ENCODE measurements at regions not wholly inside any gene's neighbourhood (a gene's known extent, or its start where the extent isn't known, plus 50 kb on each side); places are given as distances from the start of the nearest gene placed in this dataset.

GRCh38 chr1:198876371-198876871, 237.6 kb downstream of the PTPRC start:
- POLR2A ChIA-PET: no interaction called here
- ATAC-seq: no peak
- H3K27me3 ChIP-seq (ENCODE audit: control insufficient read depth, insufficient read depth, low read length): no peaks in the 10 kb centered on the region
- DNase-seq (ENCODE audit: low read depth, low spot score): no peak
- H3K4me3 ChIP-seq (ENCODE audit: low read depth in 2 of 2, low read length in 2 of 2): no peak overlapping the region
- intact Hi-C loops (cut with micrococcal nuclease; ENCODE audit: unreplicated experiment): no loop called here
- CTCF ChIA-PET: no interaction called here
- in situ Hi-C loops (cut with HindIII; ENCODE audit: low pct_unique_long_range_greater_than_20kb, low sequenced_read_pairs): no loop called here
- H3K36me3 ChIP-seq (ENCODE audit: control insufficient read depth, insufficient read depth, low read length): no peaks in the 10 kb centered on the region; the same call in 1 of the 2 replicates
- no peaks in the 10 kb centered on the region for H3K9me3 ChIP-seq (ENCODE audit: control insufficient read depth, insufficient read depth, low read depth, low read length)
- BruUV-seq (replicated peaks): no TSS peak
- peaks cover 6% of the 10 kb centered on the region; the same call in 1 of the 2 replicates for H3K4me1 ChIP-seq (ENCODE audit: control insufficient read depth, insufficient read depth, low read length)
- no peak for TF ChIP-seq TCF7L2 (IDR thresholded peaks at IDR 0.05; ENCODE audit: low read depth, low read length)
- TF ChIP-seq POLR2AphosphoS5 (IDR thresholded peaks at IDR 0.05; ENCODE audit: low read depth, low read length): no peak
- no peak for TF ChIP-seq CTCF (IDR thresholded peaks at IDR 0.05)
- no peak for TF ChIP-seq REST (IDR thresholded peaks at IDR 0.05; ENCODE audit: insufficient read depth in 1 of 2, low read depth in 2 of 2, low read length in 1 of 2)
- no peak for TF ChIP-seq SIN3A (IDR thresholded peaks at IDR 0.05; ENCODE audit: borderline replicate concordance, insufficient read depth, low read depth, low read length)
- no peak overlapping the region for H3K27ac ChIP-seq (ENCODE audit: low read length)

- BruUV-seq (replicated peaks): no TSS peak
- no peak overlapping the region for H3K27ac ChIP-seq (ENCODE audit: low read length)
- TF ChIP-seq TCF7L2 (IDR thresholded peaks at IDR 0.05; ENCODE audit: low read depth, low read length): no peak
- TF ChIP-seq SIN3A (IDR thresholded peaks at IDR 0.05; ENCODE audit: borderline replicate concordance, insufficient read depth, low read depth, low read length): no peak
- TF ChIP-seq POLR2AphosphoS5 (IDR thresholded peaks at IDR 0.05; ENCODE audit: low read depth, low read length): no peak
- no peak for TF ChIP-seq REST (IDR thresholded peaks at IDR 0.05; ENCODE audit: insufficient read depth in 1 of 2, low read depth in 2 of 2, low read length in 1 of 2)
- no peak for TF ChIP-seq CTCF (IDR thresholded peaks at IDR 0.05)
- CTCF ChIA-PET: no interaction called here
- no peaks in the 10 kb centered on the region; the same call in 1 of the 2 replicates for H3K36me3 ChIP-seq (ENCODE audit: control insufficient read depth, insufficient read depth, low read length)
- no peaks in the 10 kb centered on the region for H3K27me3 ChIP-seq (ENCODE audit: control insufficient read depth, insufficient read depth, low read length)
- in situ Hi-C loops (cut with HindIII; ENCODE audit: low pct_unique_long_range_greater_than_20kb, low sequenced_read_pairs) (no loop called here), intact Hi-C loops (cut with micrococcal nuclease; ENCODE audit: unreplicated experiment) (no loop called here)
- ATAC-seq (no peak), DNase-seq (ENCODE audit: low read depth, low spot score) (no peak)
- peaks cover 7% of the 10 kb centered on the region; the same call in 1 of the 2 replicates for H3K4me1 ChIP-seq (ENCODE audit: control insufficient read depth, insufficient read depth, low read length)
- H3K4me3 ChIP-seq (ENCODE audit: low read depth in 2 of 2, low read length in 2 of 2): no peak overlapping the region
- POLR2A ChIA-PET: interaction anchor here (0.6 kb wide), 1 partner anchor 1290 kb away, joined by 3 read pairs; no protein-coding TSS in a partner anchor
- no peaks in the 10 kb centered on the region for H3K9me3 ChIP-seq (ENCODE audit: control insufficient read depth, insufficient read depth, low read depth, low read length)
Observed at GRCh38 chr1:198878566-198878965, 239.7 kb downstream of the PTPRC start.
